ENCODE measurements at regions not wholly inside any gene's neighbourhood (a gene's known extent, or its start where the extent isn't known, plus 50 kb on each side); places are given as distances from the start of the nearest gene placed in this dataset.

DNA sequence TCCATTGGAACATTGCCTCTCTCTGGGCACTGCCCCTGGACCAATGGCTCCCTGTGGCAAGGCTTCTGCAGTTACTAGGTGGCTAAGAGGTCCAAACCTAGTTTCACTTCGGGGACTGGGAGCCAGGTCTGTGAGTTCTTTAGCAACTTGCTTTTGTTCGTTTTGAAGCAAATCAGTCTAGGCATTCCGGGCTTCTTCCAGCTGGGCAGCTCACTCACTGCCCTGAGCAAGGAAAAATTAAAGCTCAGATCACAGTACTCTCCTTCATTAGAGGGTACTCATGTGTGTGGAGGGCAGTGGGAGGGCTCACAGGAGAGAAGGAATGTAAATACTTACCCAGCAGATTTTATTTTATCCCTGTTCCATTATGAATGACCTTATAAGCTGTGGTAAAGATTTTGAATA, 80.3 kb downstream of the SPP2 start:
- Mint-ChIP-seq H3K27ac (no peak overlapping the region), H3K4me1 (peaks cover 28 to 37% of the 10 kb centered on the region in 2 donors), H3K9me3 (no peaks in the 10 kb centered on the region), H3K36me3 (no peaks in the 10 kb centered on the region), H3K4me3 (no peak overlapping the region), H3K27me3 (ENCODE audit: low read depth in 2 of 2) (no peaks in the 10 kb centered on the region)
- intact Hi-C loops (cut with micrococcal nuclease) = loop anchor here (10.0 kb wide), 1 partner anchor 156 kb away; no protein-coding TSS in a partner anchor
- no peak overlapping the region for H3K27ac ChIP-seq (ENCODE audit: low read length)
- H3K27me3 ChIP-seq (ENCODE audit: control insufficient read depth, insufficient read depth, low read length) = no peaks in the 10 kb centered on the region
- H3K36me3 ChIP-seq (ENCODE audit: control insufficient read depth, insufficient read depth, low read length) = no peaks in the 10 kb centered on the region
- no peaks in the 10 kb centered on the region for H3K9me3 ChIP-seq (ENCODE audit: control insufficient read depth, insufficient read depth, low read length)
- DNase-seq = no peak
- 86% methylated on average over 3 of the region's 3 CpGs for WGBS (ENCODE audit: insufficient coverage)
- peaks cover 41% of the 10 kb centered on the region for H3K4me1 ChIP-seq (ENCODE audit: control insufficient read depth, insufficient read depth, low read length)
- no peak for ATAC-seq
- TF ChIP-seq, protein P1, sequence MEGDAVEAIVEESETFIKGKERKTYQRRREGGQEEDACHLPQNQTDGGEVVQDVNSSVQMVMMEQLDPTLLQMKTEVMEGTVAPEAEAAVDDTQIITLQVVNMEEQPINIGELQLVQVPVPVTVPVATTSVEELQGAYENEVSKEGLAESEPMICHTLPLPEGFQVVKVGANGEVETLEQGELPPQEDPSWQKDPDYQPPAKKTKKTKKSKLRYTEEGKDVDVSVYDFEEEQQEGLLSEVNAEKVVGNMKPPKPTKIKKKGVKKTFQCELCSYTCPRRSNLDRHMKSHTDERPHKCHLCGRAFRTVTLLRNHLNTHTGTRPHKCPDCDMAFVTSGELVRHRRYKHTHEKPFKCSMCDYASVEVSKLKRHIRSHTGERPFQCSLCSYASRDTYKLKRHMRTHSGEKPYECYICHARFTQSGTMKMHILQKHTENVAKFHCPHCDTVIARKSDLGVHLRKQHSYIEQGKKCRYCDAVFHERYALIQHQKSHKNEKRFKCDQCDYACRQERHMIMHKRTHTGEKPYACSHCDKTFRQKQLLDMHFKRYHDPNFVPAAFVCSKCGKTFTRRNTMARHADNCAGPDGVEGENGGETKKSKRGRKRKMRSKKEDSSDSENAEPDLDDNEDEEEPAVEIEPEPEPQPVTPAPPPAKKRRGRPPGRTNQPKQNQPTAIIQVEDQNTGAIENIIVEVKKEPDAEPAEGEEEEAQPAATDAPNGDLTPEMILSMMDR (IDR thresholded peaks at IDR 0.05) = no peak
- H3K4me3 ChIP-seq (ENCODE audit: low read length) = no peak overlapping the region

DNA sequence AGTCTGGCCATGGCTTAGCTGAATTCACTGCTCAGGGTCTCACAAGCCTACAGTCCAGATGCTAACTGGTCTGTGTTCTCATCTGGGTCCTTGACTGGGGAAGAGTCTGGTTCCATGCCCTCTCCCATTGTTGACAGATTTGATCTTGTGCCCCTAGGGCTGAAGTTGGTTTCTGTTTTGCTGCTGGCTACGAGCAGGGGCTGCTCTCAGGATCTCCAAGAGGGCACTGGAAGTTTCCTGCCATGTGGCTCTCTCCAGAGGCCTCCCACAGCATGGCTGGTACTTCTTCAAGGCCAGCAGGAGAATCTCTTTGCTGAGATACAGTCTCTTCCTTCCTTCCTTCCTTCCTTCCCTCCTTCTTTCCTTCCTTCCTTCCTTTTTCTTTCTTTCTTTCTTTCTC, 78.1 kb downstream of the SPP2 start:
- Mint-ChIP-seq H3K9me3 (no peaks in the 10 kb centered on the region), H3K4me1 (peaks cover 22 to 29% of the 10 kb centered on the region in 2 donors), H3K27ac (no peak overlapping the region), H3K4me3 (no peak overlapping the region), H3K36me3 (no peaks in the 10 kb centered on the region), H3K27me3 (ENCODE audit: low read depth in 2 of 2) (no peaks in the 10 kb centered on the region)
- Histone ChIP-seq H3K27me3 (ENCODE audit: control insufficient read depth, insufficient read depth, low read length) (no peaks in the 10 kb centered on the region), H3K9me3 (ENCODE audit: control insufficient read depth, insufficient read depth, low read length) (no peaks in the 10 kb centered on the region), H3K27ac (ENCODE audit: low read length) (no peak overlapping the region), H3K4me1 (ENCODE audit: control insufficient read depth, insufficient read depth, low read length) (peaks cover 20% of the 10 kb centered on the region), H3K36me3 (ENCODE audit: control insufficient read depth, insufficient read depth, low read length) (no peaks in the 10 kb centered on the region), H3K4me3 (ENCODE audit: low read length) (no peak overlapping the region)
- 64% methylated on average over 1 of the region's 1 CpG for WGBS (ENCODE audit: insufficient coverage)
- DNase-seq (no peak), ATAC-seq (no peak)
- intact Hi-C loops (cut with micrococcal nuclease) = no loop called here
- TF ChIP-seq, protein P1 (IDR thresholded peaks at IDR 0.05) = no peak

Measured in natural killer cell (primary cell).